BE2C (cell line): ENCODE measurements at regions not wholly inside any gene's neighbourhood (a gene's known extent, or its start where the extent isn't known, plus 50 kb on each side); places are given as distances from the start of the nearest gene placed in this dataset.

ENCODE experiments used
- DNase-seq: peaks from one replicate; pipeline ENCODE4 v3.0.0-alpha.2; 2020
- H3K27me3 ChIP-seq: fragments of 250-450 bp; sonication (Bioruptor Pico); 2 replicates; pipeline ENCODE4 v1.5.1; 2020; ENCODE audit warnings: mild to moderate bottlenecking
- H3K36me3 ChIP-seq: fragments of 250-450 bp; sonication (Bioruptor Pico); 2 replicates; pipeline ENCODE4 v1.5.1; 2020; ENCODE audit warnings: mild to moderate bottlenecking
- H3K4me1 ChIP-seq: fragments of 250-450 bp; sonication (Bioruptor Pico); 2 replicates; pipeline ENCODE4 v1.5.1; 2020
- H3K4me3 ChIP-seq: 2 replicates; pipeline ENCODE4 v1.5.1; 2011; ENCODE audit warnings: low read depth, low read length
- H3K9me3 ChIP-seq: fragments of 250-450 bp; sonication (Bioruptor Pico); 2 replicates; pipeline ENCODE4 v1.5.1; 2020
- TF ChIP-seq, protein P1 (sequence below): IDR thresholded peaks from 2 replicates; pipeline ENCODE4 v1.5.1; 2012; ENCODE audit warnings: mild to moderate bottlenecking, low read depth, low read length

DNA sequence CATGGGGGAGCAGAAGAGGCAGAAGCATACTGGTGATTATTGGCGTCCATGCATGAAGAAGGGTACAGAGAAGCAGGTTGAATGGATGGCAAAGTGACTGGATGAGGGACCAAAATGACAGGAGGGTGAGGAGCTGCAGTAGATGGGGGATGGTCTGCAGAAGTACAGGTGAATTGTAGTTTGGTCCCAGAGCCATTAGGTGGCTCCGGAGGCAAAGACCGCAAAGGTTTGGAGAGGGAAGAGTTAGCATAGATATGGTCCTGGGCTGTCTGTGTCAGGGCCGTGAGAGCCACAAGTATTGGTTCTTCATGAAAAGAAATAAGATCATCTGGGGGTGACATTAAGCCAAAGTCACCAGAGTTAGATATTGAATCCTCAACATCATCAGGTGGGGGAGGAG lies 59.0 kb upstream of the ZNF726 start:
- TF ChIP-seq, protein P1, sequence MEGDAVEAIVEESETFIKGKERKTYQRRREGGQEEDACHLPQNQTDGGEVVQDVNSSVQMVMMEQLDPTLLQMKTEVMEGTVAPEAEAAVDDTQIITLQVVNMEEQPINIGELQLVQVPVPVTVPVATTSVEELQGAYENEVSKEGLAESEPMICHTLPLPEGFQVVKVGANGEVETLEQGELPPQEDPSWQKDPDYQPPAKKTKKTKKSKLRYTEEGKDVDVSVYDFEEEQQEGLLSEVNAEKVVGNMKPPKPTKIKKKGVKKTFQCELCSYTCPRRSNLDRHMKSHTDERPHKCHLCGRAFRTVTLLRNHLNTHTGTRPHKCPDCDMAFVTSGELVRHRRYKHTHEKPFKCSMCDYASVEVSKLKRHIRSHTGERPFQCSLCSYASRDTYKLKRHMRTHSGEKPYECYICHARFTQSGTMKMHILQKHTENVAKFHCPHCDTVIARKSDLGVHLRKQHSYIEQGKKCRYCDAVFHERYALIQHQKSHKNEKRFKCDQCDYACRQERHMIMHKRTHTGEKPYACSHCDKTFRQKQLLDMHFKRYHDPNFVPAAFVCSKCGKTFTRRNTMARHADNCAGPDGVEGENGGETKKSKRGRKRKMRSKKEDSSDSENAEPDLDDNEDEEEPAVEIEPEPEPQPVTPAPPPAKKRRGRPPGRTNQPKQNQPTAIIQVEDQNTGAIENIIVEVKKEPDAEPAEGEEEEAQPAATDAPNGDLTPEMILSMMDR = peak; percentile 36; the same call in 1 of the 2 replicates
- peak; percentile 10 for DNase-seq
- H3K4me3 ChIP-seq = no peak overlapping the region
- H3K9me3 ChIP-seq = no peaks in the 10 kb centered on the region
- no peaks in the 10 kb centered on the region for H3K4me1 ChIP-seq
- no peaks in the 10 kb centered on the region for H3K36me3 ChIP-seq
- H3K27me3 ChIP-seq = no peaks in the 10 kb centered on the region

DNA sequence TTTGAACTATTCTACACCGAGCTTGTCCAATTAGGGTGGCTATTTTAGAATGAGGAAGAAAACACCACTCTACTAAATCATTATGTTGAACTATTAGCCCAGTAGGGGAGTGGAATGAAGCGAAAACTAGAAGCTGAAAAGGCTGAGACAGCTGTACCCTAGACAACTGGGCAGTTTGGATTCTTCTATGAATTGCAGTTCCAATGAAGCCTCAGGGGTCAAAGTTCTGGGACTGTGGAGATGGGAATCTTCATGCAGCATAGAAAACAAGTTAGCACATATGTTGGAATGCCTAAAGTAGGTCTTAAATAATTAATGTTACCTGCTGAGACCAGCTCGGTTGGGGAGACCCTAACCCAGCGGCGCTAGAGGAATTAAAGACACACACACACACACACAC lies 62.7 kb upstream of the ZNF726 start:
- TF ChIP-seq, protein P1 = no peak
- DNase-seq = no peak
- no peaks in the 10 kb centered on the region for H3K9me3 ChIP-seq
- H3K27me3 ChIP-seq = no peaks in the 10 kb centered on the region
- no peaks in the 10 kb centered on the region for H3K4me1 ChIP-seq
- no peaks in the 10 kb centered on the region for H3K36me3 ChIP-seq
- H3K4me3 ChIP-seq = no peak overlapping the region

DNA sequence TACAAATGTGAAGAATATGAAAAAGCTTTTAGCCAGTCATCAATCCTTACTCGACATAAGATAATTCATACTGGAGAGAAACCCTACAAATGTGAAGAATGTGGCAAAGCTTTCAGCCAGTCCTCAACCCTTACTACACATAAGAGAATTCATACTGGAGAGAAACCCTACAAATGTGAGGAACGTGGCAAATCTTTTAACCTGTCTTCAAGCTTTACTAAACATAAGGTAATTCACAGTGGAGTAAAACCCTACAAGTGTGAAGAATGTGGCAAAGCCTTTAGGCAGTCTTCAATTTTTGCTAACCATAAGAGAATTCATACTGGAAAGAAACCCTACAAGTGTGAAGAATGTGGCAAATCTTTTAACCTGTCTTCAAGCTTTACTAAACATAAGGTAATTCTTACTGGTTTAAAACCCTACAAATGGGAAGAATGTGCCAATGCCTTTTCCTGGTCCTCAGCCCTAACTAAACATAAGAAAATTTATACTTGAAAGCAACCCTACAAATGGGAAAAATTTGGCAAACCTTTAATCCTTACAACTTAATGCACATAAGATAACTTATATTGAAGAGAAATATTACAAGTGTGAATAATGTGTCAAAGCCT lies 74.1 kb upstream of the ZNF681 start:
- no peaks in the 10 kb centered on the region; the same call in none of the 2 replicates for H3K9me3 ChIP-seq

DNA sequence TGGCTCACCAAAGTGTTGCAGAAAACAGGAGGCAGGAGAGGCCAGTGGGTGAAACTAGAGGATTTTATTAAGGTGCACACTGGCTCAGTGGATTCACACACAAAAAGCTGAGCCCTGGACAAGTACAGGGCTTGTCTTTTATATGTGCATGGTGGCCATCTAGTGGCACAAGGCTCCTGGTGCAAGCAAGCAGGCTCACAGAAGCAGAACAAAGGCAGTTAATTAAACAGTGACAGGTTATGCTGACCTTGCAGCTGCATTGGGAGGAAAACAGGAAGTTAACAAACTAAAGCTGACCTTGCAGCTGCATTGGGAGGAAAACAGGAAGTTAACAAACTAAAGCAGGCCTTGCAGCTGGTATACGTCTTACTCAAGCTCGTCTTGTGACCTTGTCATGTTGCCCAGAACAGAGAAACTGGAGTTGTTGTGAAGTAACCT lies 65.3 kb upstream of the ZNF681 start:
- Histone ChIP-seq H3K36me3 (no peaks in the 10 kb centered on the region), H3K4me3 (no peak overlapping the region), H3K4me1 (no peaks in the 10 kb centered on the region), H3K27me3 (no peaks in the 10 kb centered on the region), H3K9me3 (no peaks in the 10 kb centered on the region)
- TF ChIP-seq, protein P1 = peak; percentile 47
- DNase-seq = peak; percentile 17

More for the DNA sequence above, 74.1 kb upstream of the ZNF681 start:
- Histone ChIP-seq H3K36me3 (no peaks in the 10 kb centered on the region), H3K4me1 (no peaks in the 10 kb centered on the region), H3K4me3 (no peak overlapping the region), H3K27me3 (no peaks in the 10 kb centered on the region)
- DNase-seq = no peak
- TF ChIP-seq, protein P1 = no peak

DNA sequence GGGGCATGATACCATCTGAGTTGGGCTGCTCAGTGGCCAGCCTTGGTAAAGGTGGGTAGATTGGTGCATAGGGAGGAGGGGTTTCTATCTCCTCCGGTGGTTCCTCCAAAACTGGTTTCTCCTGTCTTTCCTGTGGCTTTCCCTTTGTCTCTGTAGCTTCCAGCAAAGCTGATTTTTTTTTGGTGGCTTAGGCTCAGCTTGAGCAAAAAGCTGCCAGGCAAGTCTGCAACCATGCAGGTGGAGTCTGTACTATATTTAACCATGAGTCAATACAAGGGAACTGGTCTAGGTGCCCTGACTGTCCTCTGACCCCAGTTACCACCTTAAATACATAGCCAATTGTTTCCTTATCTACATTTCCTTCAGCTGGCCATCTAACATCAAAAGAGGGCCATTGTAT lies 64.0 kb upstream of the ZNF681 start:
- no peaks in the 10 kb centered on the region for H3K9me3 ChIP-seq

DNA sequence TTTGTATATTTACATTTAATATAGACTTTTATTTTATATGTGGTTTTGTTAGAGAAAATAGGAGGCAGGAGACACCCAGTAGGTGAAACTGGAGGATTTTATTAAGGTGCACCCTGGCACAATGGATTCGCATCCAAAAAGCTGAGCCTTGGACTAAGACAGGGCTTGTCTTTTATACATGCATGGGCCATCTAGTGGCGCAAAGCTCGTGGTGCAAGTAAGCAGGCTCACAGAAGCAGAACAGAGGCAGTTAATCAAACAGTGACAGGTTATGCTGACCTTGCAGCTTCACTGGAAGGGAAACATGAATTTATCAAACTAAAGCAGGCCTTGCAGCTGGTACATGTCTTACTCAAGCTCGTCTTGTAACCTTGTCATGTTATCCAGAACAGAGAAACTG lies 58.8 kb upstream of the ZNF681 start:
- no peaks in the 10 kb centered on the region for H3K4me1 ChIP-seq
- H3K9me3 ChIP-seq = no peaks in the 10 kb centered on the region; the same call in 1 of the 2 replicates
- no peaks in the 10 kb centered on the region for H3K36me3 ChIP-seq
- TF ChIP-seq, protein P1 = peak; percentile 66
- DNase-seq = peak; percentile 49
- H3K27me3 ChIP-seq = no peaks in the 10 kb centered on the region
- no peak overlapping the region for H3K4me3 ChIP-seq

More for the DNA sequence above, 64.0 kb upstream of the ZNF681 start:
- TF ChIP-seq, protein P1 = no peak
- Histone ChIP-seq H3K27me3 (no peaks in the 10 kb centered on the region), H3K4me3 (no peak overlapping the region), H3K36me3 (no peaks in the 10 kb centered on the region), H3K4me1 (no peaks in the 10 kb centered on the region)
- DNase-seq = no peak
